ENCODE measurements at regions not wholly inside any gene's neighbourhood (a gene's known extent, or its start where the extent isn't known, plus 50 kb on each side); places are given as distances from the start of the nearest gene placed in this dataset.

GRCh38 chr1:198935306-198935921 is 296.6 kb downstream of the PTPRC start:
- Histone ChIP-seq H2BK15ac (ENCODE audit: low read depth, poor library complexity, severe bottlenecking) (no peak overlapping the region), H3K27me3 (ENCODE audit: control insufficient read depth in 1 of 2, insufficient read depth in 1 of 2, low read length in 2 of 2) (no peaks in the 10 kb centered on the region), H3K9me3 (ENCODE audit: control insufficient read depth, low read length) (no peaks in the 10 kb centered on the region), H3K14ac (ENCODE audit: low read length in 2 of 2) (no peak overlapping the region), H2AFZ (ENCODE audit: low read depth, low read length) (no peak overlapping the region), H3K4me1 (ENCODE audit: control insufficient read depth, insufficient read depth, low read depth, low read length) (no peaks in the 10 kb centered on the region), H2BK12ac (ENCODE audit: low read length in 2 of 2) (no peak overlapping the region), H3K23ac (ENCODE audit: low read length in 2 of 2) (no peak overlapping the region), H4K91ac (ENCODE audit: low read length) (no peak overlapping the region), H3K79me1 (replicated peaks; ENCODE audit: low read length, poor library complexity, severe bottlenecking) (no peaks in the 10 kb centered on the region), H2AK5ac (ENCODE audit: low read length, severe bottlenecking) (no peak overlapping the region), H2BK120ac (ENCODE audit: low read depth, low read length) (no peak overlapping the region), H3K18ac (ENCODE audit: low read depth in 1 of 2, low read length in 2 of 2) (peak overlapping the region in 1 of 2 experiments; percentile 33), H3K27ac (ENCODE audit: low read length, poor library complexity, severe bottlenecking) (peak overlapping the region; percentile 96), H2BK5ac (ENCODE audit: low read depth, low read length, poor library complexity, severe bottlenecking) (peak overlapping the region; percentile 53), H3K9ac (ENCODE audit: low read length) (peak overlapping the region; percentile 85), H3K4me3 (ENCODE audit: insufficient read depth in 1 of 2, low read depth in 1 of 2, low read length in 2 of 2) (peak overlapping the region in 1 of 2 experiments; percentile 88), H3K36me3 (ENCODE audit: control insufficient read depth in 1 of 2, insufficient read depth in 2 of 2, low read depth in 1 of 2, low read length in 2 of 2) (no peaks in the 10 kb centered on the region), H3K4ac (ENCODE audit: low read depth in 1 of 2, low read length in 2 of 2) (no peak overlapping the region), H3K4me2 (ENCODE audit: low read length, poor library complexity, severe bottlenecking) (peak overlapping the region; percentile 53), H4K8ac (ENCODE audit: low read length) (no peak overlapping the region)
- DNase-seq: peak; percentile 98
- 4% methylated on average over 6 of the region's 9 CpGs for WGBS

GRCh38 chr1:198936371-198937083 is 297.7 kb downstream of the PTPRC start:
- peak; percentile 59 for DNase-seq
- no peaks in the 10 kb centered on the region for H3K4me1 ChIP-seq (ENCODE audit: control insufficient read depth, insufficient read depth, low read depth, low read length)
- H3K36me3 ChIP-seq (ENCODE audit: control insufficient read depth in 1 of 2, insufficient read depth in 2 of 2, low read depth in 1 of 2, low read length in 2 of 2): no peaks in the 10 kb centered on the region
- WGBS: 34% methylated on average over 5 of the region's 6 CpGs
- H2BK15ac ChIP-seq (ENCODE audit: low read depth, poor library complexity, severe bottlenecking): no peak overlapping the region
- no peaks in the 10 kb centered on the region for H3K79me1 ChIP-seq (replicated peaks; ENCODE audit: low read length, poor library complexity, severe bottlenecking)
- no peak overlapping the region for H4K91ac ChIP-seq (ENCODE audit: low read length)
- H3K4ac ChIP-seq (ENCODE audit: low read depth in 1 of 2, low read length in 2 of 2): peak overlapping the region in 1 of 2 experiments; percentile 28
- H3K4me3 ChIP-seq (ENCODE audit: insufficient read depth in 1 of 2, low read depth in 1 of 2, low read length in 2 of 2): peak overlapping the region; percentile 47 to 88
- H3K27me3 ChIP-seq (ENCODE audit: control insufficient read depth in 1 of 2, insufficient read depth in 1 of 2, low read length in 2 of 2): no peaks in the 10 kb centered on the region
- H3K4me2 ChIP-seq (ENCODE audit: low read length, poor library complexity, severe bottlenecking): no peak overlapping the region
- no peak overlapping the region for H3K14ac ChIP-seq (ENCODE audit: low read length in 2 of 2)
- H2BK12ac ChIP-seq (ENCODE audit: low read length in 2 of 2): no peak overlapping the region
- H3K9me3 ChIP-seq (ENCODE audit: control insufficient read depth, low read length): no peaks in the 10 kb centered on the region
- H3K9ac ChIP-seq (ENCODE audit: low read length): peak overlapping the region; percentile 85
- peak overlapping the region; percentile 14 to 84 for H3K18ac ChIP-seq (ENCODE audit: low read depth in 1 of 2, low read length in 2 of 2)
- H4K8ac ChIP-seq (ENCODE audit: low read length): no peak overlapping the region
- H2BK5ac ChIP-seq (ENCODE audit: low read depth, low read length, poor library complexity, severe bottlenecking): peak overlapping the region; percentile 24
- no peak overlapping the region for H2AFZ ChIP-seq (ENCODE audit: low read depth, low read length)
- H3K23ac ChIP-seq (ENCODE audit: low read length in 2 of 2): no peak overlapping the region
- peak overlapping the region; percentile 75 for H2AK5ac ChIP-seq (ENCODE audit: low read length, severe bottlenecking)
- no peak overlapping the region for H2BK120ac ChIP-seq (ENCODE audit: low read depth, low read length)
- peak overlapping the region; percentile 96 for H3K27ac ChIP-seq (ENCODE audit: low read length, poor library complexity, severe bottlenecking)

GRCh38 chr1:198937231-198938031 is 298.6 kb downstream of the PTPRC start:
- Histone ChIP-seq H3K4ac (ENCODE audit: low read depth in 1 of 2, low read length in 2 of 2) (no peak overlapping the region), H4K91ac (ENCODE audit: low read length) (no peak overlapping the region), H2AK5ac (ENCODE audit: low read length, severe bottlenecking) (no peak overlapping the region), H3K27me3 (ENCODE audit: control insufficient read depth in 1 of 2, insufficient read depth in 1 of 2, low read length in 2 of 2) (no peaks in the 10 kb centered on the region), H3K4me3 (ENCODE audit: insufficient read depth in 1 of 2, low read depth in 1 of 2, low read length in 2 of 2) (peak overlapping the region; percentile 68 to 88), H3K23ac (ENCODE audit: low read length in 2 of 2) (no peak overlapping the region), H3K4me2 (ENCODE audit: low read length, poor library complexity, severe bottlenecking) (peak overlapping the region; percentile 31), H3K9me3 (ENCODE audit: control insufficient read depth, low read length) (no peaks in the 10 kb centered on the region), H2BK120ac (ENCODE audit: low read depth, low read length) (no peak overlapping the region), H3K14ac (ENCODE audit: low read length in 2 of 2) (no peak overlapping the region), H3K4me1 (ENCODE audit: control insufficient read depth, insufficient read depth, low read depth, low read length) (no peaks in the 10 kb centered on the region), H2AFZ (ENCODE audit: low read depth, low read length) (no peak overlapping the region), H3K79me1 (replicated peaks; ENCODE audit: low read length, poor library complexity, severe bottlenecking) (no peaks in the 10 kb centered on the region), H2BK15ac (ENCODE audit: low read depth, poor library complexity, severe bottlenecking) (no peak overlapping the region), H3K9ac (ENCODE audit: low read length) (peak overlapping the region; percentile 85), H3K27ac (ENCODE audit: low read length, poor library complexity, severe bottlenecking) (peak overlapping the region; percentile 96), H3K36me3 (ENCODE audit: control insufficient read depth in 1 of 2, insufficient read depth in 2 of 2, low read depth in 1 of 2, low read length in 2 of 2) (no peaks in the 10 kb centered on the region), H4K8ac (ENCODE audit: low read length) (no peak overlapping the region), H2BK5ac (ENCODE audit: low read depth, low read length, poor library complexity, severe bottlenecking) (no peak overlapping the region), H3K18ac (ENCODE audit: low read depth in 1 of 2, low read length in 2 of 2) (peak overlapping the region in 1 of 2 experiments; percentile 78), H2BK12ac (ENCODE audit: low read length in 2 of 2) (no peak overlapping the region)
- peak; percentile 97 for DNase-seq
- WGBS: 35% methylated on average over 4 of the region's 5 CpGs

GRCh38 chr1:198939286-198939685 is 300.4 kb downstream of the PTPRC start:
- Histone ChIP-seq H4K91ac (ENCODE audit: low read length) (no peak overlapping the region), H3K4me2 (ENCODE audit: low read length, poor library complexity, severe bottlenecking) (no peak overlapping the region), H3K4ac (ENCODE audit: low read depth in 1 of 2, low read length in 2 of 2) (no peak overlapping the region), H4K8ac (ENCODE audit: low read length) (no peak overlapping the region), H3K4me3 (ENCODE audit: insufficient read depth in 1 of 2, low read depth in 1 of 2, low read length in 2 of 2) (no peak overlapping the region), H3K36me3 (ENCODE audit: control insufficient read depth in 1 of 2, insufficient read depth in 2 of 2, low read depth in 1 of 2, low read length in 2 of 2) (no peaks in the 10 kb centered on the region), H3K79me1 (replicated peaks; ENCODE audit: low read length, poor library complexity, severe bottlenecking) (no peaks in the 10 kb centered on the region), H3K9me3 (ENCODE audit: control insufficient read depth, low read length) (no peaks in the 10 kb centered on the region), H2BK5ac (ENCODE audit: low read depth, low read length, poor library complexity, severe bottlenecking) (no peak overlapping the region), H3K18ac (ENCODE audit: low read depth in 1 of 2, low read length in 2 of 2) (no peak overlapping the region), H3K27me3 (ENCODE audit: control insufficient read depth in 1 of 2, insufficient read depth in 1 of 2, low read length in 2 of 2) (no peaks in the 10 kb centered on the region), H3K23ac (ENCODE audit: low read length in 2 of 2) (no peak overlapping the region), H3K14ac (ENCODE audit: low read length in 2 of 2) (no peak overlapping the region), H3K27ac (ENCODE audit: low read length, poor library complexity, severe bottlenecking) (no peak overlapping the region), H2AK5ac (ENCODE audit: low read length, severe bottlenecking) (no peak overlapping the region), H2BK120ac (ENCODE audit: low read depth, low read length) (no peak overlapping the region), H2BK12ac (ENCODE audit: low read length in 2 of 2) (no peak overlapping the region), H3K9ac (ENCODE audit: low read length) (no peak overlapping the region), H2AFZ (ENCODE audit: low read depth, low read length) (no peak overlapping the region), H3K4me1 (ENCODE audit: control insufficient read depth, insufficient read depth, low read depth, low read length) (no peaks in the 10 kb centered on the region), H2BK15ac (ENCODE audit: low read depth, poor library complexity, severe bottlenecking) (no peak overlapping the region)
- no peak for DNase-seq
- 100% methylated on average over 3 of the region's 3 CpGs for WGBS

All from mesenchymal stem cell (in vitro differentiated cells and primary cell).